ENCODE measurements at regions not wholly inside any gene's neighbourhood (a gene's known extent, or its start where the extent isn't known, plus 50 kb on each side); places are given as distances from the start of the nearest gene placed in this dataset.

DNA sequence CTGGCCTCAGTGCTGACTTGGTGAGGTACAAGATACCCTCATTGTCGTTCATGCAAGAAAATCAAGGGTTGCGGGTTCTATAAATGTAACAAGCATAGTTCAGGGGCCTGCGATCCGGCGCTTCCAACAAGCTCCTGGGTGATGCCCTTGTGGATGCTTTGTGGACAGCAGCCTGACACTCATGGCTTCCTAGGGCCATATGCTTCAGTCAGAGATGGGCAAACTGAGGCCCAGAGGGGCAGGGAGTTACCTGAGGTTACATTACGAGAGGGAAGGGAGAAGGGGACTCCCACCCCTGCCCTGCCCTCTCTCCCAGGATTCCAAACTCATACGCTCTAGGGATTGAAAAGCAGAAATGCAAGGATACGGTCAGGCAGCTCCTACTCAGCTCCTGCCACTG, 296.3 kb upstream of the ZMIZ1 start:
- Histone ChIP-seq H3K36me3 (replicated peaks in 1 of 2; ENCODE audit: control extremely low read depth in 1 of 2, control insufficient read depth in 1 of 2, extremely low read depth in 1 of 2, insufficient read depth in 2 of 2, low read length in 1 of 2) (no peaks in the 10 kb centered on the region), H3K9me3 (ENCODE audit: control extremely low read depth in 1 of 3, control insufficient read depth in 2 of 3, insufficient read depth in 1 of 3, low read length in 2 of 3) (peaks cover 0 to 2% (median 0%) of the 10 kb centered on the region in 3 donors), H3K9ac (ENCODE audit: low read length) (no peak overlapping the region), H3K27ac (ENCODE audit: low read length in 2 of 2) (no peak overlapping the region), H4K20me1 (ENCODE audit: control insufficient read depth, insufficient read depth, low read length, poor library complexity, severe bottlenecking) (no peaks in the 10 kb centered on the region), H3K4me1 (ENCODE audit: control insufficient read depth in 2 of 2, insufficient read depth in 2 of 2, low read length in 2 of 2) (no peaks in the 10 kb centered on the region), H2AFZ (ENCODE audit: insufficient read depth, low read depth, low read length, poor library complexity, severe bottlenecking) (no peak overlapping the region), H3K4me3 (ENCODE audit: control extremely low read depth in 1 of 5, extremely low read depth in 1 of 5, insufficient read depth in 1 of 5, low read depth in 2 of 5, low read length in 4 of 5) (no peak overlapping the region), H3K27me3 (replicated peaks in 1 of 4; ENCODE audit: control extremely low read depth in 1 of 4, control insufficient read depth in 3 of 4, insufficient read depth in 4 of 4, low read length in 3 of 4) (no peaks in the 10 kb centered on the region), H3K4me2 (replicated peaks; ENCODE audit: low read depth, low read length, poor library complexity, severe bottlenecking) (no peak overlapping the region), H3K79me2 (ENCODE audit: control insufficient read depth, insufficient read depth, low read length) (no peaks in the 10 kb centered on the region)
- ATAC-seq (ENCODE audit: low read depth) (no peak), DNase-seq (no peak)
- Mint-ChIP-seq H3K4me1 (no peaks in the 10 kb centered on the region), H3K27me3 (peaks cover 3% of the 10 kb centered on the region), H3K4me3 (no peak overlapping the region), H3K27ac (no peak overlapping the region), H3K9me3 (ENCODE audit: insufficient read depth) (no peaks in the 10 kb centered on the region)
- ChIA-PET POLR2A (no interaction called here), CTCF (no interaction called here)
- 94% methylated on average over 7 of the region's 8 CpGs for WGBS (ENCODE audit: insufficient coverage)
- TF ChIP-seq, protein P1, sequence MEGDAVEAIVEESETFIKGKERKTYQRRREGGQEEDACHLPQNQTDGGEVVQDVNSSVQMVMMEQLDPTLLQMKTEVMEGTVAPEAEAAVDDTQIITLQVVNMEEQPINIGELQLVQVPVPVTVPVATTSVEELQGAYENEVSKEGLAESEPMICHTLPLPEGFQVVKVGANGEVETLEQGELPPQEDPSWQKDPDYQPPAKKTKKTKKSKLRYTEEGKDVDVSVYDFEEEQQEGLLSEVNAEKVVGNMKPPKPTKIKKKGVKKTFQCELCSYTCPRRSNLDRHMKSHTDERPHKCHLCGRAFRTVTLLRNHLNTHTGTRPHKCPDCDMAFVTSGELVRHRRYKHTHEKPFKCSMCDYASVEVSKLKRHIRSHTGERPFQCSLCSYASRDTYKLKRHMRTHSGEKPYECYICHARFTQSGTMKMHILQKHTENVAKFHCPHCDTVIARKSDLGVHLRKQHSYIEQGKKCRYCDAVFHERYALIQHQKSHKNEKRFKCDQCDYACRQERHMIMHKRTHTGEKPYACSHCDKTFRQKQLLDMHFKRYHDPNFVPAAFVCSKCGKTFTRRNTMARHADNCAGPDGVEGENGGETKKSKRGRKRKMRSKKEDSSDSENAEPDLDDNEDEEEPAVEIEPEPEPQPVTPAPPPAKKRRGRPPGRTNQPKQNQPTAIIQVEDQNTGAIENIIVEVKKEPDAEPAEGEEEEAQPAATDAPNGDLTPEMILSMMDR (IDR thresholded peaks at IDR 0.05): no peak
- TF ChIP-seq EZH2 (IDR thresholded peaks at IDR 0.05; ENCODE audit: borderline replicate concordance, insufficient read depth, low read depth, low read length, poor library complexity, severe bottlenecking): no peak
- intact Hi-C loops (cut with micrococcal nuclease): no loop called here

DNA sequence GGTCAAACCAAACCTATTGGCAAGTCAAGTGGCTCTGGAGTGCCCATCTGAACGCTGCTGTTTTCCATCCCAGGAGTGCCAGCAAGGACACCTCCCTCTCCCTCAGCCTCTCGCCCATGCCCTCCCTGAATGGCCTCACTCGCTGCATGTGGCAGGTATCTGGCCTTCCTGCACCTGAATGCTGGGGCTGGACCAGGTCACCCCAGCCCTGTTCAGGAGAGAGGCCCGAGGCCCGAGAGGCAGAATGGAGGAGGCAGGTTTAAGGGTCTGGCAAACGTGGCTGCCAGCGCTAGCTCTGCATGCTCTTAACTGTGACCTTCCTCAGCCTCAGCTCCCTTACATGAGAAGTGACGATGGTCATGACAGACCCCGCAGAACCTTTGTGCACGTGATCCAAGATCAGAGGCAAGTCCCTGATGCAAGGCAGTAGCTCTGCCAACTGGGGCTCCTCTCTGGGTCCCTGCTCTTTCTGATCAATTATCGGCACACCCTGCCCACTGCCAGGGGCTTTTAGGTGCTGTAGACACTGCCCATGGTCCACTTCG, 295.7 kb upstream of the ZMIZ1 start:
- Mint-ChIP-seq H3K4me3 (no peak overlapping the region), H3K4me1 (no peaks in the 10 kb centered on the region), H3K27me3 (peaks cover 3% of the 10 kb centered on the region), H3K9me3 (ENCODE audit: insufficient read depth) (no peaks in the 10 kb centered on the region), H3K27ac (no peak overlapping the region)
- no peaks in the 10 kb centered on the region for H3K9me3 ChIP-seq (ENCODE audit: control extremely low read depth in 1 of 3, control insufficient read depth in 2 of 3, insufficient read depth in 1 of 3, low read length in 2 of 3)
- DNase-seq: no peak
- no peak overlapping the region for H3K27ac ChIP-seq (ENCODE audit: low read length in 2 of 2)
- no peak overlapping the region for H3K4me2 ChIP-seq (replicated peaks; ENCODE audit: low read depth, low read length, poor library complexity, severe bottlenecking)
- intact Hi-C loops (cut with micrococcal nuclease): no loop called here
- 83% methylated on average over 10 of the region's 12 CpGs for WGBS (ENCODE audit: insufficient coverage)
- no peaks in the 10 kb centered on the region for H3K36me3 ChIP-seq (replicated peaks in 1 of 2; ENCODE audit: control extremely low read depth in 1 of 2, control insufficient read depth in 1 of 2, extremely low read depth in 1 of 2, insufficient read depth in 2 of 2, low read length in 1 of 2)
- POLR2A ChIA-PET: no interaction called here
- no peak overlapping the region for H3K4me3 ChIP-seq (ENCODE audit: control extremely low read depth in 1 of 5, extremely low read depth in 1 of 5, insufficient read depth in 1 of 5, low read depth in 2 of 5, low read length in 4 of 5)
- CTCF ChIA-PET: no interaction called here
- H4K20me1 ChIP-seq (ENCODE audit: control insufficient read depth, insufficient read depth, low read length, poor library complexity, severe bottlenecking): no peaks in the 10 kb centered on the region
- ATAC-seq (ENCODE audit: low read depth): no peak
- H2AFZ ChIP-seq (ENCODE audit: insufficient read depth, low read depth, low read length, poor library complexity, severe bottlenecking): no peak overlapping the region
- no peaks in the 10 kb centered on the region for H3K4me1 ChIP-seq (ENCODE audit: control insufficient read depth in 2 of 2, insufficient read depth in 2 of 2, low read length in 2 of 2)
- TF ChIP-seq, protein P1 (IDR thresholded peaks at IDR 0.05): no peak
- TF ChIP-seq EZH2 (IDR thresholded peaks at IDR 0.05; ENCODE audit: borderline replicate concordance, insufficient read depth, low read depth, low read length, poor library complexity, severe bottlenecking): no peak
- H3K9ac ChIP-seq (ENCODE audit: low read length): no peak overlapping the region
- H3K27me3 ChIP-seq (replicated peaks in 1 of 4; ENCODE audit: control extremely low read depth in 1 of 4, control insufficient read depth in 3 of 4, insufficient read depth in 4 of 4, low read length in 3 of 4): no peaks in the 10 kb centered on the region
- no peaks in the 10 kb centered on the region for H3K79me2 ChIP-seq (ENCODE audit: control insufficient read depth, insufficient read depth, low read length)
